HepG2 (cell line): ENCODE measurements at regions not wholly inside any gene's neighbourhood (a gene's known extent, or its start where the extent isn't known, plus 50 kb on each side); places are given as distances from the start of the nearest gene placed in this dataset.

Experiments used
- ATAC-seq: fragments of 200-7000 bp; cut with Tn5 transposase; 3 replicates; pipeline ENCODE4 v1.9.1; 2020; ENCODE audit warnings: mild to moderate bottlenecking, moderate library complexity
- BruUV-seq: library from RNA; stranded (reverse); fragments of 400-500 nt; replicated peaks from 2 replicates; lab custom pipeline; 2021; lab: Mats Ljungman, UMichigan
- CTCF ChIA-PET: fragments of 300-600 bp; formaldehyde crosslinking; extraction: SDS; loops from one replicate; lab custom pipeline; 2021; ENCODE audit warnings: low total read pairs, inconsistent platforms, low intra/inter-chr PET ratio; lab: Yijun Ruan, JAX
- POLR2A ChIA-PET: fragments of 350-600 bp; sonication (Branson Sonifier 250); formaldehyde crosslinking; loops from one replicate; lab custom pipeline; 2020; ENCODE audit warnings: antibody characterized with exemption, inconsistent platforms; lab: Yijun Ruan, JAX
- DNase-seq: peaks from one replicate; pipeline ENCODE4 v3.0.0-alpha.2; 2015; ENCODE audit warnings: low spot score
- FAIRE-seq: peaks from 3 replicates; lab custom pipeline; 2011; peaks lifted over from hg19 to GRCh38; lab: Jason Lieb, UNC
- H2AFZ ChIP-seq: one replicate; pipeline ENCODE4 v1.6.1; 2011; ENCODE audit warnings: low read length, inconsistent platforms
- H3K27ac ChIP-seq: fragments of 300-600 bp; 3 replicates; pipeline ENCODE4 v1.8.0; 2011; ENCODE audit warnings: mixed run types, mild to moderate bottlenecking, mixed read lengths, low read length, inconsistent platforms; ENCODE audit not compliant: insufficient read depth; ENCODE audit errors: extremely low read length
- H3K27me3 ChIP-seq, 2 experiments: fragments of 200-600 bp in 1 of 2; 2 replicates in 1 of 2; 3 replicates in 1 of 2; pipeline versions ENCODE4 v1.6.0 to v1.8.0; 2011; ENCODE audit warnings: low read length in 2 of 2, mild to moderate bottlenecking in 2 of 2, moderate library complexity in 2 of 2, inconsistent platforms in 1 of 2; ENCODE audit not compliant: insufficient read depth in 2 of 2, control insufficient read depth in 1 of 2
- H3K36me3 ChIP-seq, 2 experiments: fragments of 200-600 bp in 1 of 2; replicated peaks in 1 of 2; 2 replicates in 1 of 2; 3 replicates in 1 of 2; pipeline versions ENCODE4 v1.5.1 to v1.8.0; 2011; ENCODE audit warnings: low read length in 2 of 2, inconsistent platforms in 1 of 2; ENCODE audit not compliant: insufficient read depth in 2 of 2, control insufficient read depth in 1 of 2
- H3K4me1 ChIP-seq: 2 replicates; pipeline ENCODE4 v1.5.1; 2012; ENCODE audit warnings: low read length, inconsistent platforms; ENCODE audit not compliant: insufficient read depth
- H3K4me2 ChIP-seq: 2 replicates; pipeline ENCODE4 v1.6.0; 2011; ENCODE audit warnings: low read depth, low read length, inconsistent platforms
- H3K4me3 ChIP-seq, 3 experiments: fragments of 200-600 bp in 1 of 3; sonication (generic), shearing (Covaris generic) in 1 of 3; replicated peaks in 1 of 3; 2 replicates each; pipeline ENCODE4 v1.5.1; 2011 to 2016; ENCODE audit warnings: low read length in 3 of 3, inconsistent platforms in 2 of 3, low read depth in 2 of 3, mild to moderate bottlenecking in 2 of 3, control low read depth in 1 of 3, mixed read lengths in 1 of 3; ENCODE audit not compliant: insufficient read depth in 1 of 3
- H3K79me2 ChIP-seq: one replicate; pipeline ENCODE4 v1.6.1; 2011; ENCODE audit warnings: low read length, inconsistent platforms; ENCODE audit not compliant: insufficient read depth
- H3K9ac ChIP-seq: 2 replicates; pipeline ENCODE4 v1.6.0; 2011; ENCODE audit warnings: mild to moderate bottlenecking, low read depth, low read length, inconsistent platforms; ENCODE audit not compliant: insufficient read depth
- H3K9me3 ChIP-seq: 2 replicates; pipeline ENCODE4 v1.5.1; 2012; ENCODE audit warnings: mild to moderate bottlenecking, low read length
- H4K20me1 ChIP-seq: 2 replicates; pipeline ENCODE4 v1.6.0; 2011; ENCODE audit warnings: inconsistent platforms, mild to moderate bottlenecking, low read length, moderate library complexity; ENCODE audit not compliant: insufficient read depth
- GZF1 ChIP-seq: sonication (generic); formaldehyde crosslinking; IDR thresholded peaks from 2 replicates; pipeline ENCODE4 v1.5.1; 2020; ENCODE audit warnings: mild to moderate bottlenecking, missing genetic modification reagents
- HNRNPK ChIP-seq: fragments of 200-400 bp; formaldehyde crosslinking; IDR thresholded peaks from 2 replicates; pipeline ENCODE4 v1.6.1; 2018; ENCODE audit warnings: low read length, low read depth, moderate library complexity, mild to moderate bottlenecking; ENCODE audit not compliant: poor library complexity, severe bottlenecking
- MTF1 ChIP-seq: sonication (generic); formaldehyde crosslinking; IDR thresholded peaks from 2 replicates; pipeline ENCODE4 v1.5.0; 2020; ENCODE audit warnings: missing genetic modification reagents
- SMARCC2 ChIP-seq: fragments of 450-650 bp; IDR thresholded peaks from 2 replicates; pipeline ENCODE4 v1.6.1; 2017; ENCODE audit warnings: antibody characterized with exemption, mild to moderate bottlenecking
- ZNF44 ChIP-seq: sonication (generic); formaldehyde crosslinking; IDR thresholded peaks from 2 replicates; pipeline ENCODE4 v1.5.1; 2020; ENCODE audit warnings: mild to moderate bottlenecking, missing genetic modification reagents
- ZNF558 ChIP-seq: sonication (generic); formaldehyde crosslinking; IDR thresholded peaks from 2 replicates; pipeline ENCODE4 v1.9.0; 2022; ENCODE audit warnings: mild to moderate bottlenecking, missing genetic modification reagents, borderline replicate concordance
- ZNF660 ChIP-seq: sonication (generic); formaldehyde crosslinking; IDR thresholded peaks from 2 replicates; pipeline ENCODE4 v1.5.1; 2020; ENCODE audit warnings: mild to moderate bottlenecking, low read depth, missing genetic modification reagents, borderline replicate concordance
- WGBS: methylation state at CpG from one replicate; pipeline ENCODE4 v1.1.6; 2017; ENCODE audit warnings: low lambda C conversion rate; 5-methylcytosine and 5-hydroxymethylcytosine counted together
- in situ Hi-C: cut with HindIII; loops from 2 replicates; pipeline ENCODE4 v1.10.0; 2017; ENCODE audit warnings: low pct_unique_long_range_greater_than_20kb; ENCODE audit not compliant: extremely low pct_ligation_motif_present
- intact Hi-C: fragments of 100-400 bp; cut with micrococcal nuclease; formaldehyde crosslinking; loops from one replicate; pipeline ENCODE4 v1.10.0; 2022; ENCODE audit not compliant: unreplicated experiment
- TF ChIP-seq, protein P1 (sequence below): sonication (generic); formaldehyde crosslinking; IDR thresholded peaks from 2 replicates; pipeline ENCODE4 v1.5.0; 2020; ENCODE audit warnings: mild to moderate bottlenecking, missing genetic modification reagents
- TF ChIP-seq, protein P2 (sequence below): sonication (generic); formaldehyde crosslinking; IDR thresholded peaks from 2 replicates; pipeline ENCODE4 v1.4.0; 2020; ENCODE audit warnings: low read depth, mild to moderate bottlenecking, missing genetic modification reagents

DNA sequence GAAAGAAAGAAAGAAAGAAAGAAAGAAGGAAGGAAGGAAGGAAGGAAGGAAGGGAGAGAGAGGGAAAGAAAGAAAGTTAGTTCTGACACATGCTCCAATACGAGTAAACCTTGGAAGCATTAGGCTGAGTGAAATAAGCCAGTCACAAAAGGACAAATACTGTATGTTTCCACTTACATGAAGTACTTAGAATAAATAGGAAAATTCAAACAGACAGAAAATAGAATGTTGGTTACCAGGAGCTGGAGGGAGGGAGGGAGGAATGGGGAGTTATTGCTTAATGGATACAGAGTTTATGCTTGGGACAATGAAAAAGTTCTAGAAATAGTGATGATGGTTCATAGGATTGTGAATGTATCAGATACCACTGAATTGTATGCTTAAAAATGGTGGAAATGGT lies 75.2 kb upstream of the CDH4 start:
- H3K4me1 ChIP-seq = no peaks in the 10 kb centered on the region
- H3K4me3 ChIP-seq = no peak overlapping the region
- no peak overlapping the region for H3K27ac ChIP-seq
- 2% methylated on average over 1 of the region's 1 CpG for WGBS
- H3K9me3 ChIP-seq = peaks cover 31% of the 10 kb centered on the region
- no TSS peak for BruUV-seq
- no peak overlapping the region for H3K4me2 ChIP-seq
- H2AFZ ChIP-seq = no peak overlapping the region
- no peak for ATAC-seq
- no peaks in the 10 kb centered on the region for H3K36me3 ChIP-seq
- POLR2A ChIA-PET = no interaction called here
- H3K27me3 ChIP-seq = peaks cover 0 to 6% of the 10 kb centered on the region in 2 experiments; a peak in 2 of 5 replicates
- peak; percentile 35 for TF ChIP-seq HNRNPK
- TF ChIP-seq ZNF44 (CRISPR knock-in tag) = no peak
- no peak for TF ChIP-seq SMARCC2
- no peak for DNase-seq
- H4K20me1 ChIP-seq = no peaks in the 10 kb centered on the region
- no peak overlapping the region for H3K9ac ChIP-seq
- H3K79me2 ChIP-seq = no peaks in the 10 kb centered on the region
- FAIRE-seq = no peak
- in situ Hi-C loops = no loop called here
- intact Hi-C loops = no loop called here
- CTCF ChIA-PET = no interaction called here

DNA sequence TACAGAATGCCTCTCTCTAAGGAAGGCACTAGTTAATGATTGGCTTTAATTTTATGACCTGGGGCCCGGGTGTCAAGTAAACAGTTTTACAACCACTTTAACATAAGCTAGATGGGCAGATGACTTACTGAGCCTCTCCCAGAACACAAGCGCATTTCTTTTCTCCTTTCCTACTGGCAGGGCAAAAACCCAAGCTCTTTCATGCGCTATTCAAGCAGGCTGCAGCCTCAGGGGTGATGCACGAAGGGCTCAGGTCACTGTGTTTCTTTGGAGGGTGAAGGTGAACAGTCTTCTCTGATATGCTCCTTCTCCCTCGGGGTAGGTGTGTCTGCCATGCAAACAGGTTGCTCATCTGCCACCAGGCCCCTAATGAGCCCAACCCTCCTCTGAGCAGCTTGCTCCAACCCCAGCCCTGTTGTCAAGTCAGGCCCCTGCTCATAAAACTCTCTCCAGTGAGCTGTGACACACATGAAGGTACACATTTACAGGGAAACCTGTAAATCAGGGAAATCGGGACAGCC lies 73.5 kb upstream of the CDH4 start:
- in situ Hi-C loops = no loop called here

More for the DNA sequence above, 73.5 kb upstream of the CDH4 start:
- no peak overlapping the region for H3K9ac ChIP-seq
- no peak for FAIRE-seq
- POLR2A ChIA-PET = no interaction called here
- TF ChIP-seq, protein P1, sequence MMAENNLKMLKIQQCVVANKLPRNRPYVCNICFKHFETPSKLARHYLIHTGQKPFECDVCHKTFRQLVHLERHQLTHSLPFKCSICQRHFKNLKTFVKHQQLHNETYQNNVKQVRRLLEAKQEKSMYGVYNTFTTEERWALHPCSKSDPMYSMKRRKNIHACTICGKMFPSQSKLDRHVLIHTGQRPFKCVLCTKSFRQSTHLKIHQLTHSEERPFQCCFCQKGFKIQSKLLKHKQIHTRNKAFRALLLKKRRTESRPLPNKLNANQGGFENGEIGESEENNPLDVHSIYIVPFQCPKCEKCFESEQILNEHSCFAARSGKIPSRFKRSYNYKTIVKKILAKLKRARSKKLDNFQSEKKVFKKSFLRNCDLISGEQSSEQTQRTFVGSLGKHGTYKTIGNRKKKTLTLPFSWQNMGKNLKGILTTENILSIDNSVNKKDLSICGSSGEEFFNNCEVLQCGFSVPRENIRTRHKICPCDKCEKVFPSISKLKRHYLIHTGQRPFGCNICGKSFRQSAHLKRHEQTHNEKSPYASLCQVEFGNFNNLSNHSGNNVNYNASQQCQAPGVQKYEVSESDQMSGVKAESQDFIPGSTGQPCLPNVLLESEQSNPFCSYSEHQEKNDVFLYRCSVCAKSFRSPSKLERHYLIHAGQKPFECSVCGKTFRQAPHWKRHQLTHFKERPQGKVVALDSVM (CRISPR knock-in tag) = no peak
- TF ChIP-seq, protein P2, sequence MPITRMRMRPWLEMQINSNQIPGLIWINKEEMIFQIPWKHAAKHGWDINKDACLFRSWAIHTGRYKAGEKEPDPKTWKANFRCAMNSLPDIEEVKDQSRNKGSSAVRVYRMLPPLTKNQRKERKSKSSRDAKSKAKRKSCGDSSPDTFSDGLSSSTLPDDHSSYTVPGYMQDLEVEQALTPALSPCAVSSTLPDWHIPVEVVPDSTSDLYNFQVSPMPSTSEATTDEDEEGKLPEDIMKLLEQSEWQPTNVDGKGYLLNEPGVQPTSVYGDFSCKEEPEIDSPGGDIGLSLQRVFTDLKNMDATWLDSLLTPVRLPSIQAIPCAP = no peak
- TF ChIP-seq ZNF44 (CRISPR knock-in tag) = no peak
- TF ChIP-seq GZF1 (CRISPR knock-in tag) = no peak
- no peak for TF ChIP-seq MTF1 (CRISPR knock-in tag)
- TF ChIP-seq ZNF558 = no peak
- no peak for TF ChIP-seq ZNF660
- TF ChIP-seq, all 625 proteins: peak for 0
- Histone ChIP-seq H2AFZ (no peak overlapping the region), H3K9me3 (peaks cover 23% of the 10 kb centered on the region), H3K27ac (no peak overlapping the region), H3K4me3 (no peak overlapping the region), H3K4me2 (no peak overlapping the region), H3K36me3 (no peaks in the 10 kb centered on the region), H3K79me2 (no peaks in the 10 kb centered on the region), H3K4me1 (no peaks in the 10 kb centered on the region), H4K20me1 (no peaks in the 10 kb centered on the region), H3K27me3 (peaks cover 0 to 7% of the 10 kb centered on the region in 2 experiments; a peak in 3 of 5 replicates)
- no peak for ATAC-seq
- DNase-seq = no peak
- 4% methylated on average over 6 of the region's 6 CpGs for WGBS
- no TSS peak for BruUV-seq
- CTCF ChIA-PET = no interaction called here
- intact Hi-C loops = no loop called here
